HG02571 (cell line): ENCODE measurements at regions not wholly inside any gene's neighbourhood (a gene's known extent, or its start where the extent isn't known, plus 50 kb on each side); places are given as distances from the start of the nearest gene placed in this dataset.
"Not testable (repeated sequence)": the region's sequence is repeated elsewhere in the genome, so short reads cannot be mapped to it uniquely, and the experiment has no call there.

Experiments used
- ATAC-seq: cut with Tn5 transposase; IDR thresholded peaks from one replicate; pipeline ENCODE4 v1.9.1; 2021; ENCODE audit warnings: mild to moderate bottlenecking, moderate library complexity; ENCODE audit not compliant: unreplicated experiment

- no peak for ATAC-seq
Measured at GRCh38 chr12:47491516-47492305, 214.1 kb downstream of the RPAP3 start.

- no peak for ATAC-seq
Measured at GRCh38 chr12:47488888-47489287, 216.9 kb downstream of the RPAP3 start.

DNA sequence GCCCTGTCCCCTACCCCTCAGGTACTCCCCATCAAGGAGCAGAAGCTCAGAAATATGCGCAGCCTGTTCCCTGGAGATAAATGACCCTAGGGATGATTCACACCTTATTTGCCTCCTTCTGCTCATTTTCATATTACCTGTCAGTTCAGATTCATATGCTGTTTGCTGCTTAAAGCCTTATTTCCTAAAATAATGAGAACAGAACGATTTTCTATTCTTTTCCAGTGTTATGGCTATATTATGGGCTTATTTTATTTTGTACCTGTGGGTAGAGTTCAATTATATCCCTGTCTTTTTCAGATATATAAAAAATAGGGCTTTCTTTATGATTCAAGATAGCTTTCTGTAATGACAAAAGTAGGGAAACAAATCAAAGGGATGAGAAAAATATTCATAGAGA, 224.8 kb downstream of the RPAP3 start:
- ATAC-seq = no peak

DNA sequence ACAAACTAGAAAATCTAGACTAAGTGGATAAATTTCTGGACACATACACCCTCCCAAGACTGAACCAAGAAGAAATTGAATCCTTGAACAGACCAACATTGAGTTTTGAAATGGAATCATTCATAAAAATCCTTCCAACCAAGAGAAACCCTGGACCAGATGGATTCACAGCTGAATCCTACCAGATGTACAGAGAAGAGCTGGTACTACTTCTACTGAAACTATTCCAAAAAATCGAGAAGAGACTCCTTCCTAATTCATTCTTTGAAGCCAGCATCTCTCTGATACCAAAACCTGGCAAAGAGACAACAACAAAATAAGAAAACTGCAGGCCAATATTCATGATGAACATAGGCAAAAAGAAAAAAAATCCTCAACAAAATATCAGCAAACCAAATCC, 227.4 kb downstream of the RPAP3 start:
- ATAC-seq = no peak

- ATAC-seq = no peak
Measured at GRCh38 chr12:47473091-47473490, 232.7 kb downstream of the RPAP3 start.

DNA sequence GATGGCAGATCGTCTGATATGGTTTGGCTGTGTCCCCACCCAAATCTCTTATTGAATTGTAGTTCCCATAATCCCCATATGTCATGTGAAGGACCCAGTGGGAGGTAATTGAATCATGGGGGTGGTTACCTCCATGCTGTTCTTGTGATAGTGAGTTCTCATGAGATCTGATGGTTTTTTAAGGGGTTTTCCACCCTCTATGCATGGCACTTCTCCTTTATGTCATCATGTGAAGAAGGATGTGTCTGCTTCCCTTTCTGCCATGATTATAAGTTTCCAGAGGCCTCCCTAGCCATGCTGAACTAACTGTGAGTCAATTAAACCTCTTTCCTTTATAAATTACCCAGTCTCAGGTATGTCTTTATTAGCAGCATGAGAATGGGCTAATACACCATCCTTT, 235.5 kb downstream of the RPAP3 start:
- ATAC-seq = not testable (repeated sequence)

GRCh38 chr12:47463918-47464317, 241.9 kb downstream of the RPAP3 start:
- not testable (repeated sequence) for ATAC-seq

- ATAC-seq = no peak
Measured at GRCh38 chr12:47458279-47458678, 247.6 kb downstream of the RPAP3 start.

GRCh38 chr12:47449797-47450196, 256.0 kb downstream of the RPAP3 start:
- ATAC-seq = no peak

DNA sequence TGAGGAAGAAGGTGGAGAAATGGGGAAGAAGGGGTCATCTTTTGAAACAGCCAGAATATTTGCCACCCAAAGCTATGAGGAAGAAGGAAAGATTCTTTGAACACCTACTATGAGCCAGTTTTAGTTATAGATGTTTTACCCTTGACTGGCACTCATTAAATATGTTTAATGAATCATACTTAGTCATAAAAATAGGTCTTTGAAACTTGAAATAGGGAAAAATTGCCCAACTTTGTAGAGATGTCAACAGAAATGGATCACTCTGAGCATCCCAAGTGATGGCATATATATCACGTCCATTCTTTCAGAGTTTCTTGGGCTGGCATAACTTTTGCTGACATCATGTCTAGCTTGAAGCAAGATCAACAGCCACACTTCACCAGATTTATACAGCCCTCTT, 263.5 kb downstream of the RPAP3 start:
- no peak for ATAC-seq

GRCh38 chr12:47441490-47441889, 264.3 kb downstream of the RPAP3 start:
- ATAC-seq = no peak

DNA sequence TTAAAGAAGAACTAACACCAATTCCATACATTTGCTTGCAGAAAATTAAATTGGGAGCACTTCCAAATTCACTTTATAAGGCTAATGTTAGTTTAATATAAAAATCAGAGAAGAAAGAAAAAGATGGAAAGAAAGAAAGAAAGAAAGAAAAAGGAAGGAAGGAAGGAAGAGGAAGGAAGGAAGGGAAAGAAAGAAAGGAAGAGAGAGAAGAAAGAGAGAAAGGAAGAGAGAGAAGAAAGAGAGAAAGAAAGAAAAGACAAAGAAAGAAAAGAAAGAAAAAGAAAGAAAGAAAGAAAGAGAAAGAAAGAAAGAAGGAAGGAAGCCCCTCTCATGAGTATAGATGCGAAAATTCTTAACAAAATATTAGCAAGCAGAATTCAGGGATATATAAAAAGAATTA, 267.7 kb downstream of the RPAP3 start:
- no peak for ATAC-seq

DNA sequence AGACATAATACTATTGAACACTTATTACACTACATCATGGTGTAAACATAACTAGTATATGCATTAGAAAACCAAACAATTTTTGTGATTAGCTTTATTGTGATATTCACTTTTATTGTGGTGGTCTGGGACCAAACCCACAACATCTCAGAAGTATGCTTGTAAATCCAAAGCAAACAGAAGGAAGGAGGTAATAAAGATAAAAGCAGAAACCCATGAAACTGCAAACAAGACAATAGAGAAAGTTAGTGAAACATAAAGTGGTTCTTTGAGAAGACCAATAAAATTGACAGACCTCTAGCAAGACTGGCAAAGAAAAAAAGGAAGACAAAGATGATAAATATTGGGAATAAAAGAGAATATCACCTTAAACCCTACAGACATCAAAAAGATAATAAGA, 268.3 kb downstream of the RPAP3 start:
- ATAC-seq = no peak

- ATAC-seq = no peak
Measured at GRCh38 chr12:47433876-47434275, 272.0 kb downstream of the RPAP3 start.

DNA sequence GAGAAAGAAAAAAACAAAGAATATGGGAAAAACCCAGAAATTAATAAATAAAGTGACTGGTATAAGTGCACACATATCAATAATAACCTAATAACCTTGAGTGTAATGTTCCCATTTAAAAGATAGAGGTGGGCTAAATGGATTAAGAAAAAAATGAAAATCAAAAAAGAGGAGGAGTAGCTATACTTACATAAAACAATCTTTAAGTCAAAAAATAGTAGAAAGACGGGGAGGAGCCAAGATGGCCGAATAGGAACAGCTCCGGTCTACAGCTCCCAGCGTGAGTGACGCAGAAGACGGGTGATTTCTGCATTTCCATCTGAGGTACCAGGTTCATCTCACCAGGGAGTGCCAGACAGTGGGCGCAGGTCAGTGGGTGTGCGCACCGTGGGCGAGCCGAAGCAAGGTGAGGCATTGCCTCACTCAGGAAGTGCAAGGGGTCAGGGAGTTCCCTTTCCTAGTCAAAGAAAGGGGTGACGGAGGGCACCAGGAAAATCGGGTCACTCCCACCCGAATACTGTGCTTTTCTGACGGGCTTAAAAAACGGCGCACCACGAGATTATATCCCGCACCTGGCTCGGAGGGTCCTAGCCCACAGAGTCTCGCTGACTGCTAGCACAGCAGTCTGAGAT, 279.0 kb downstream of the RPAP3 start:
- ATAC-seq = not testable (repeated sequence)

DNA sequence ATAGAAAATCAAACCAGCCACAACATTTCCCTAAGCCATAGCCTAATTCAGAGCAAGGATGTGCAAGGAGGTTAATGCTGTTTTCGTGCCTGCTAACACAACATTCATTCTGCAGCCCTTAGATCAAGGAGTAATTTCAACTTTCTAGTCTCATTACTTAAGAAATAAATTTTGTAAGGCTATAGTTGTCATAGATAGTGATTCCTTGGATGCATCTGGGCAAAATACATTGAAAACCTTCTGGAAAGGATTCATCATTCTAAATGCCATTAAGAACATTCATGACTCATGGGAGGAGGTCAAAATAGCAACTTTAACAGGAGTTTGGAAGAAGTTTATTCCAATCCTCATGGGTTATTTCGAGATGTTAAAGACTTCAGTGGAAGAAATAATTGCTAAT, 283.2 kb downstream of the RPAP3 start:
- ATAC-seq = no peak

DNA sequence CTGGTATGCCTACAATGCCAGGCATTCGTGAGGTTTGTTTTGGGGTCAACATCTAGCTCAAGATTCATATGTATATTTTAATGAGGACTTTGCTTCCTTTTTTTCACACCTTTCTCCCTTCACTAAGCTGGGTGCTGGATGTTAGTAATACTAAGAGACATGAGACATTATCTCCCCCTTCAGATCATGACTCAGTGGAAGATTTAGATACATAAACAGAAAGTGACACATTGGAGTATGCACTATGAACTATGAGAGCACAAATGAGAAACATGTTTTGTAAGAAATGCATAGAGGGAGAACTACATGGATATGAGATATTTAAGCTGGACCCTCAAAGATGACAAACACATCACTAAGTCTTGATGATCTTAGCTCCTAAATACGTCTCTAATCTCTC, 286.3 kb downstream of the RPAP3 start:
- ATAC-seq = no peak

- ATAC-seq = no peak
Measured at GRCh38 chr12:47417955-47418354, 287.9 kb downstream of the RPAP3 start.

DNA sequence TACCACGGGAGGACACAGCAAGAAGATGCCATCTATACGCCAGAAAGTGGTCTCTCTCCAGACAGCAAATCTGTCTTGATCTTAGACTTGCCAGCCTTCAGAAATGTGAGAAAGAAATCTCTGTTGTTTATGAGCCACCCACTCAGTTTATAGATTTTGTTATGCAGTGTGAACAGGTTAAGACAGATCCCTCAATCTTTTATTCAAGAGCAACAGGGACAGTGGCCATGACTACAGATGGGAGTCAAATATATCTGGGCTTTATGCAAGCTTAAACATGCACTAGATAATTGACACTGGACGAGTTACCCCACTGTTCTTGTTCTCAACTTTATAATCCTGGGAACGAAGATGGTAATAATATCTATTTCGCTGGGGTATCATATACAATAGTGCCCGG, 288.7 kb downstream of the RPAP3 start:
- ATAC-seq = no peak

GRCh38 chr12:47415054-47415453, 290.8 kb downstream of the RPAP3 start:
- ATAC-seq = no peak

DNA sequence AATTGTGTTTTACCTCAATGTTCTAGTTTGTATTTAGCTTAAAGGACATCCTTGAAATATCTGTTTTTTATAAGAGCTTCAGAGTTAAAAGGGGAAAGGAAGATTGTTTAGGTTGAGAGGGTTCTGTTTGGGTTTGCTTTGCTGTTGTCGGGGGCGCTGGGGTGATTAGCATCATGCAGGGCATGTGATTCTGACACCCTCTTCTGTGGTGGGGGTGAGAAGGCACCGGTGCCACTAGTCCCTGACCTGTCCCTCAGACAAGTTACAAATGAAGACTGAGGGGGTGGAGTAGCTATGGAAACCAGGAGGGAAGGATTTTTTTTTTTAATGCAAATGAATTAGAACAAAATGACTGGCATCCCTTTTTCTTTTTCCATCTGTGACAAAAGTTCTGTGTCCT, 291.3 kb downstream of the RPAP3 start:
- no peak for ATAC-seq

- no peak for ATAC-seq
Measured at GRCh38 chr12:47413806-47414205, 292.0 kb downstream of the RPAP3 start.
